Pancreas (tissue), 10 donors: ENCODE measurements at regions not wholly inside any gene's neighbourhood (a gene's known extent, or its start where the extent isn't known, plus 50 kb on each side); places are given as distances from the start of the nearest gene placed in this dataset.

Experiments
- ATAC-seq, 4 donors: fragments of 200-7000 bp; cut with Tn5 transposase; one replicate each; pipeline versions ENCODE4 v1.8.0 to v1.9.1; 2020; ENCODE audit warnings: mild to moderate bottlenecking in 4 of 4, moderate library complexity in 4 of 4
- DNase-seq, 6 donors: peaks; one replicate each; pipeline ENCODE4 v3.0.0-alpha.2; 2020
- FAIRE-seq: peaks from 2 replicates; lab custom pipeline; 2012; peaks lifted over from hg19 to GRCh38; lab: Jason Lieb, UNC
- H3K27ac ChIP-seq, 4 donors: fragments of 200-600 bp; sonication (generic); 1 replicate in 3 of 4; 2 replicates in 1 of 4; pipeline versions ENCODE4 v1.5.0 to v1.8.0; 2020
- H3K27me3 ChIP-seq, 4 donors: fragments of 200-600 bp; one replicate each; pipeline ENCODE4 v1.8.0; 2021
- H3K36me3 ChIP-seq, 3 donors: fragments of 200-600 bp; sonication (generic) in 1 of 3; one replicate each; pipeline versions ENCODE4 v1.5.0 to v1.8.0; 2020 to 2021
- H3K4me1 ChIP-seq, 3 donors: fragments of 200-600 bp; one replicate each; pipeline ENCODE4 v1.8.0; 2021
- H3K4me3 ChIP-seq, 4 donors: fragments of 200-600 bp; sonication (generic) in 2 of 4; one replicate each; pipeline versions ENCODE4 v1.5.0 to v1.8.0; 2020 to 2021
- H3K9me3 ChIP-seq, 4 donors: fragments of 200-600 bp; one replicate each; pipeline ENCODE4 v1.8.0; 2021
- WGBS, 2 donors: extraction: QIAGEN DNeasy Blood & Tissue Kit; methylation state at CpG; one replicate each; pipeline ENCODE4 v1.1.7; 2013; 5-methylcytosine and 5-hydroxymethylcytosine counted together
- intact Hi-C, 3 donors: fragments of 100-400 bp; cut with DNase I; formaldehyde crosslinking; loops; one replicate each; pipeline versions ENCODE4 v1.11.1 to v1.14.2; 2022
- TF ChIP-seq, protein P1 (sequence below), 4 donors: fragments of 200-600 bp; sonication (generic) in 3 of 4; IDR thresholded peaks; one replicate each; pipeline versions ENCODE4 v1.5.0 to v1.8.0; 2021; ENCODE audit warnings: antibody characterized with exemption in 4 of 4
- donor health status: healthy with polysubstance abuse.
- donor health status: DM: no; HTN: no; CAD: no; lungs with moderate emphysema.
- donor health status: DM: no; HTN: no; CAD: no.
- donor health status: control.
- donor health status: control.
- donor health status: Bipolar disorder and iron deficiency.
- donor health status: DM: yes; HTN: yes; CAD: no.
- donor health status: DM: no; HTN: no; CAD: no.
- donor health status: DM: no; HTN: no; CAD: no.
- donor health status: DM: yes; HTN: yes; CAD: no.

DNA sequence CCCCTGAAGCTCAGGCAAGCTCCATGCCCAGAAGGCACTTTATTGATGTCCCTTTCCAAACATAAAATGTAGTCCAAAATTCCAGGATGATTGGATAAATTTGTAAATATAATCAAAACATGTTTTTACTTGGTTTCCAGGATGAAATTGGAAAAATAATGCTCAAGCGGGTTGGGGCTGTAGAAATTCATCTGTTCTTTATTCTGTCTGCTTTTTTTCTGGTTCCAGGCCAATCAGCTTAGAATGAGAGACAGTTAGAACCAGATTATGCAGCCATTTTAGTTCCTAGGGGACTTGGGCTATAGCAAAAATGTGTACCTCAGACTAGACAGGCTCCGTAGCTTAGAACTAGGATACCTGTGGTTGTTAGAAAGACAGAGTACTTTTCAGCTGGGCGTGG lies 450.8 kb downstream of the MCTP2 start:
- H3K27me3 ChIP-seq = peaks cover 0 to 4% (median 1%) of the 10 kb centered on the region in 4 donors
- intact Hi-C loops = no loop called here
- no peaks in the 10 kb centered on the region for H3K36me3 ChIP-seq
- no peak for FAIRE-seq
- TF ChIP-seq, protein P1, sequence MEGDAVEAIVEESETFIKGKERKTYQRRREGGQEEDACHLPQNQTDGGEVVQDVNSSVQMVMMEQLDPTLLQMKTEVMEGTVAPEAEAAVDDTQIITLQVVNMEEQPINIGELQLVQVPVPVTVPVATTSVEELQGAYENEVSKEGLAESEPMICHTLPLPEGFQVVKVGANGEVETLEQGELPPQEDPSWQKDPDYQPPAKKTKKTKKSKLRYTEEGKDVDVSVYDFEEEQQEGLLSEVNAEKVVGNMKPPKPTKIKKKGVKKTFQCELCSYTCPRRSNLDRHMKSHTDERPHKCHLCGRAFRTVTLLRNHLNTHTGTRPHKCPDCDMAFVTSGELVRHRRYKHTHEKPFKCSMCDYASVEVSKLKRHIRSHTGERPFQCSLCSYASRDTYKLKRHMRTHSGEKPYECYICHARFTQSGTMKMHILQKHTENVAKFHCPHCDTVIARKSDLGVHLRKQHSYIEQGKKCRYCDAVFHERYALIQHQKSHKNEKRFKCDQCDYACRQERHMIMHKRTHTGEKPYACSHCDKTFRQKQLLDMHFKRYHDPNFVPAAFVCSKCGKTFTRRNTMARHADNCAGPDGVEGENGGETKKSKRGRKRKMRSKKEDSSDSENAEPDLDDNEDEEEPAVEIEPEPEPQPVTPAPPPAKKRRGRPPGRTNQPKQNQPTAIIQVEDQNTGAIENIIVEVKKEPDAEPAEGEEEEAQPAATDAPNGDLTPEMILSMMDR (IDR thresholded peaks at IDR 0.05) = no peak
- H3K27ac ChIP-seq = no peak overlapping the region
- no peak for ATAC-seq
- WGBS, 2 donors = 61 to 85% methylated on average over 3 of the region's 3 CpGs
- H3K4me3 ChIP-seq = no peak overlapping the region
- no peaks in the 10 kb centered on the region for H3K9me3 ChIP-seq
- no peak for DNase-seq
- no peaks in the 10 kb centered on the region for H3K4me1 ChIP-seq

DNA sequence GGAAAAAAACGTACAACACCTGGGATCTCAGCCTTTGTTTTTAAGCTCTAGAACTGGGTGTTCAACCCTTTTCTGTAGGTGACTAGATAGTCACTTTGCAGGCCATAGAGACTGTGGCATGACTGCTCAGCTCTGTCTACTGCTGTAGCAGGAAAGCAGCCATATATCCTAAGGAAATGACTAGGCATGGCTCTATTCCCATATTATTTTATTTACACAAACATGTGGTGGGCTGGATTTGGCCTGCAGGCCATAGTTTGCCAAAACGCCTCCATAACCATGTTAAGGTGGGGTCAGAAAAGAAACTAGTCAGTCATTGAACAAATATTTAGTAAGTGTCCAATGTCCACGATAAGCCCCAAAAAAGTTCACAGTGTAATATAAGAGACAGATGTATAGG lies 452.5 kb downstream of the MCTP2 start:
- 50 to 60% methylated on average over 3 of the region's 3 CpGs for WGBS, 2 donors
- H3K4me3 ChIP-seq = no peak overlapping the region
- no peaks in the 10 kb centered on the region for H3K9me3 ChIP-seq
- H3K4me1 ChIP-seq = no peaks in the 10 kb centered on the region
- intact Hi-C loops = no loop called here
- H3K36me3 ChIP-seq = no peaks in the 10 kb centered on the region
- peaks cover 0 to 4% (median 0%) of the 10 kb centered on the region in 4 donors for H3K27me3 ChIP-seq
- DNase-seq (no peak), FAIRE-seq (no peak), ATAC-seq (no peak)
- H3K27ac ChIP-seq = no peak overlapping the region
- TF ChIP-seq, protein P1 (IDR thresholded peaks at IDR 0.05) = no peak

DNA sequence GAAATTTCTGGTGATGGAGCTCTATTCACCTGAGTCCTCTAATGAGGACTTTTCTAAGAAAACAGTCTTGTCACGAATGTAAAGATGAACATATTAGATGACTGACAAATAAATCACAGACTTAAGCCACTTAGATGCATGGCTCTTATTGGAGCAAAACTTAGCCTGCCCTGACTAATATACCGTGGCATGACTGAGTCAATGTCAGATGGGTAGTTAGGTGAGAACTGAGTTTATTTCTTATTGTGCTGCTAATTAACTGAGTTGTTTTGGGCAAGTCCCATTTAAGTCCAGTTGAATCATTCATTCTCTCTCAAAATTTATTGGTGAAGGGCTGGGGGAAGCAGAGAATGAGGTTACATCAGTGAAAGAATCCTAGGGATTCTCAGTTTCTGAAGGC lies 459.8 kb downstream of the MCTP2 start:
- 74 to 77% methylated on average over 2 of the region's 2 CpGs for WGBS, 2 donors
- Histone ChIP-seq H3K4me1 (no peaks in the 10 kb centered on the region), H3K27ac (no peak overlapping the region), H3K4me3 (no peak overlapping the region), H3K27me3 (no peaks in the 10 kb centered on the region), H3K9me3 (no peaks in the 10 kb centered on the region), H3K36me3 (no peaks in the 10 kb centered on the region)
- no peak for FAIRE-seq
- TF ChIP-seq, protein P1 (IDR thresholded peaks at IDR 0.05) = no peak
- DNase-seq = no peak
- intact Hi-C loops = no loop called here
- ATAC-seq = no peak

DNA sequence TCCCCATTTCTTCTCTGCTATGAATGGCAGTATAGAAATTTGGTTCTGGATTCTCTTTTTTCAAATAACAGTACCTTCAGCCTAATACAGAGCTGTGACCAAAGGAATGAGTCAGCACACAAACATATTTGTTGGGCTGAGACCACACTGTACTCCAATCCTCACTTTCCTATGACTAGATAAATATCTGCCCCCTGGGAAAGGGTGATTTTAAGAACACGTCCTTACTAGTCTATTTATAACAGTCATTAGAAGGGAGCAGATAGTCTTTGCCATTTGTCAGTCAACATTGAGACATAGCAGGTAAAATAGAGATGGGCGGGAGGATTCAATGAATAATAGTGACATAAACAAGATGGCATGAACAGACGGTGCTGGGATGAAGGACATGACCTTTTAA lies 461.3 kb downstream of the MCTP2 start:
- Histone ChIP-seq H3K27ac (no peak overlapping the region), H3K9me3 (no peaks in the 10 kb centered on the region), H3K27me3 (no peaks in the 10 kb centered on the region), H3K36me3 (no peaks in the 10 kb centered on the region), H3K4me1 (no peaks in the 10 kb centered on the region), H3K4me3 (no peak overlapping the region)
- TF ChIP-seq, protein P1 (IDR thresholded peaks at IDR 0.05) = no peak
- no peak for FAIRE-seq
- intact Hi-C loops = no loop called here
- ATAC-seq = no peak
- DNase-seq = no peak
- WGBS, 2 donors = 45 to 56% methylated on average over 3 of the region's 3 CpGs

DNA sequence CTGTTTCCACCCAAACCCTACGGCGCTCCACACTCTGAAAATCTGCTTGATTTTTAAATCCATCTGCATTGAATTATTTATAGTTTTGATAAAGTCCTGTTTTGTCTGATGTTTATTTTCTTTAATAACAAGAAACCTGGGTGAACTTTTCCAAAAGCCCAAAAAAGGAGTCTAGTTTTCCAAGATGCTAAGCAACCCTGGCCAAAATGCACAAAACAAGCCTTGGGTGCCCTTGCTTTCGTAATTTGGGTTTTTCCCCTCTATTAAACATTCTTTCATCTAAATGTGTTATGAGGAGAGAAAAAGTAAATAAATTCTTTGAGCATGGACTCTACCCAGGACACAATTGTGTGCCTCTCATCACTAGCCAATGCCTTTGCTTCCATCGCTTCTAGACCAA lies 468.9 kb downstream of the MCTP2 start:
- TF ChIP-seq, protein P1 (IDR thresholded peaks at IDR 0.05) = no peak
- FAIRE-seq (no peak), DNase-seq (no peak), ATAC-seq (no peak)
- WGBS, 2 donors = 82 to 83% methylated on average over 4 of the region's 4 CpGs
- Histone ChIP-seq H3K9me3 (no peaks in the 10 kb centered on the region), H3K4me1 (no peaks in the 10 kb centered on the region), H3K4me3 (no peak overlapping the region), H3K27ac (no peak overlapping the region), H3K36me3 (no peaks in the 10 kb centered on the region), H3K27me3 (no peaks in the 10 kb centered on the region)
- intact Hi-C loops = no loop called here
